HG03432 (cell line): ENCODE measurements at regions not wholly inside any gene's neighbourhood (a gene's known extent, or its start where the extent isn't known, plus 50 kb on each side); places are given as distances from the start of the nearest gene placed in this dataset.

ENCODE experiments used
- ATAC-seq: cut with Tn5 transposase; IDR thresholded peaks from one replicate; pipeline ENCODE4 v1.9.1; 2021; ENCODE audit warnings: mild to moderate bottlenecking, moderate library complexity; ENCODE audit not compliant: unreplicated experiment

DNA sequence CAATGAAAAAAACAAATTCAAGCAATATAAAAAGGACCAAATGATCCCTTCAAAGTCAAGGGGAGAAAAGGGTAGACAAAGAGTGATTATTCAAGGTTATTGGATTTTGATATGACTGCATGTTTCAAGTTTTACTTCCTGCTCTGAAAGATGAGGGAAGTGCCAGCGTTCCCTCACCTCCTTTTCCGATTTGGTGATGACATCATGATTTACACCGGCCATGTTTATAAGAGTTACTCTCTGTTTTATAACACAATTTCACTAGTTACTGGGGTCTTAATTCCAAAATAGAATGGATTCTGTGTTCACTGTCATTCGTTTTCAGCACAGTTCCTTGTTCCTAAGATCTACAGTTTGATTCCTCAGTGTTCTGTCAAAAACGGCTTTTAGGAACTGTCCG, 60.5 kb upstream of the CPXM2 start:
- no peak for ATAC-seq

- ATAC-seq, result no peak
Measured at GRCh38 chr10:123948030-123948823, 56.6 kb upstream of the CPXM2 start.

DNA sequence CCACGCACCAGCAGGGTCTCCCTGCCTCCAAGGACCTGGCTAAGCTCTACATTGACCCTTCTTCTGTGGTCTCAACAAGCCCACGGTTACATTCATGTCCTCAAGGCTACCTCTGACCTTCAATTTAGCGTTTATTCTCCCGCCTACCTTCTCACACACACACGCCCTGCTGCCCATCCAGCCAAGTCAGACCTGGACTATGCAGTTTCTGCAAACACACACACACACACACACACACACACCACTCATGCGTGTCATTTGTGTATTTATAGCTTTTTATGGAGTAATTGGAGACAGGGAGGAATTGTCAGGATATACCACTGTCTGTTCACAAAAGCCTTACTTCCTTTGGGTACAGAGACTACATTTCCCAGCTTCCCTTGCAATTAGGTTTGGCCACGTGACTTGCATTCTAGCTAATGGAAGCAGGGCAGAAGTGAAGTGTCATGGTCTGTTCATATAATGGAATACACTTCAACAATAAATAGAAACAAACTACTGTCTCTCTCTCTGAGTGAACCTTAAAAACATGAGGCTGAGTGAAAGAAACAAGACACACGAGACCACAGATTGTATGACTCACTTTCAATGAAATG, 53.8 kb upstream of the CPXM2 start:
- ATAC-seq, result peak; percentile 44

GRCh38 chr10:123944661-123945060, 53.1 kb upstream of the CPXM2 start:
- no peak for ATAC-seq

DNA sequence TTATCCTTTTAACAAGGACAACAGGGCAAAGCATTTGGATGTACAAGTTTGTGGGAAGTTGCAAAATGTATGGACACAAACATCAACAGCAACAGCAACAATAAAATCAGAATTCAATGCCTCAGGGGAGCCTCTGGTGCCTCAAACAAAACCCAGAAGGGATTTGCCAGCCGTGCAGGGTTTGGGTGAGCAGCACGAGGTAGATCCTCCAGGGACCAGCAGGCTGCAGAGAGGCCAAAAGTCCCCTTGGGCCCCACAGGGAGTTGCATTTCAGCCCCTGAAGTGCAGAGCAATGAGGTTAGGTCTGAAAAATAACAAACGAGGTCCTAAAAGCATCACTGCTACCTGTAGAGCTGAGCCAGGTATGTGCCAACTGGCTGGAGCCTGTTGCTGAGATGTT, 51.7 kb upstream of the CPXM2 start:
- ATAC-seq, result no peak

DNA sequence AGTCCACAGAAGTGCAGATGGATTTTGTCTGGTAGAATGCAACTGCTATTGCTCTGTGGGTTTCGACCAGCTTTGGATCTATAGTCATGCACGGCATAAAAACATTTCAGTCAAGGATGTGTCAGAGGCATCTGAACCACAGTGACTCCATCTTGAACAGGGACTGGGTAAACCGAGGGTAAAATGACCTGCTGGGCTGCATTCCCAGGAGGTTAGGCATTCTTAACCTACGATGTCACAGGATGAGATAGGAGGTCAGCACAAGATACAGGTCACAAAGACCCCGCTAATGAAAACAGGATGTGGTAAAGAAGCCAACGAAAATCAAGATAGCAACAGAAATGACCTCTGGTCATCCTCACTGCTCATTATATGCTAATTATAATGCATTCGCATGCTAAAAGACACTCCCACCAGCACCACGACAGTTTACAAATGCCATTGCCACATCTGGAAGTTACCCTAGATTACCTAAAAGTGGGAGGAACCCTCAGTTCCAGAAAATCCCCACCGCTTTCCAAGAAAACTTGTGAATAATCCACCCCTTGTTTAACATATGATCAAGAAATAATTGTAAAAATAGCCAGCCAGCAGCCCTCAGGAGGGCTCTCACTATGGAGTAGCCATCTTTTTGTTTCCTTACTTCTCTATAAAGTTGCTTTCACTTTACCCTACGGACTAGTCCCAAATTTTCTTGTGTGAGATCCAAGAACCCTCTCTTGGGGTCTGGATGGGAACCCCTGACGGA, 50.7 kb upstream of the CPXM2 start:
- no peak for ATAC-seq
